GM18909 (cell line): ENCODE measurements at regions not wholly inside any gene's neighbourhood (a gene's known extent, or its start where the extent isn't known, plus 50 kb on each side); places are given as distances from the start of the nearest gene placed in this dataset.

Experiments used
- ATAC-seq: cut with Tn5 transposase; IDR thresholded peaks from one replicate; pipeline ENCODE4 v1.9.1; 2021; ENCODE audit warnings: mild to moderate bottlenecking; ENCODE audit not compliant: unreplicated experiment, poor library complexity

DNA sequence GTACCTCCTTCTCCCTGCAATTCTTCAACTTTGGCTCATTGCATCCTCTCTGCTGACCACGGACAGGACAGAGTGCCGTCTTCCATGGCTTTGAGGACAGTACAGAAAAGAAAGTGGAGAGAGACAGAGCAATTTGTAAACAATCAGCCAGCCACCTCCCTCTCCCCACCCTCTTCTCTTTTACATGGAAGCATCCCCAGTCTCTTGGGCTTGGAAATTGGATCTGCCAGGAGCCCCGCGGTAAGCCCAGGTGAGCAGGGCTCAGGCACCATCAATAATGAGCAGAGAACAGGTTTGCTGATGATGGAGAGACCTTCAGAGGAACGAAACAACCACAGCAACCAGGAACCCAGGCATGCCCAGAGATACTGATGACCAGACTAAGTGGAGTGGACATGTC, 194.9 kb upstream of the TNRC6C start:
- ATAC-seq, result no peak

- ATAC-seq, result no peak
Measured at GRCh38 chr17:77765292-77765691, 193.2 kb upstream of the TNRC6C start.

DNA sequence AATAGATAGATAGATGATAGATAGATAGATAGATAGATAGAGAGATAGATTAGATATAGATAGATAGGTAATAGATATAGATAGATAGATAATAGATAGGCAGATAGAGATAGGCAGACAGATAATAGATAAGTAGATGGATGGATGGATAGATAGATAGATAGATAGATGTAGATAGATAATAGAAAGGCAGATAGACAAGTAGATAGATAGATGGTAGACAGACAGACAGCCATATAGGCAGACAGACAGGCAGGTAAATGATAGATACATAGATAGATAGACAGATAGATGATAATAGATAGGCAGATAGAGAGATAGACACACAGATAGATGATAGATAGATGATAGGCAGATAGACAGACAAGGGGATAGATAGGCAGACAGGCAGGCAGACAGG, 191.4 kb upstream of the TNRC6C start:
- no peak for ATAC-seq

DNA sequence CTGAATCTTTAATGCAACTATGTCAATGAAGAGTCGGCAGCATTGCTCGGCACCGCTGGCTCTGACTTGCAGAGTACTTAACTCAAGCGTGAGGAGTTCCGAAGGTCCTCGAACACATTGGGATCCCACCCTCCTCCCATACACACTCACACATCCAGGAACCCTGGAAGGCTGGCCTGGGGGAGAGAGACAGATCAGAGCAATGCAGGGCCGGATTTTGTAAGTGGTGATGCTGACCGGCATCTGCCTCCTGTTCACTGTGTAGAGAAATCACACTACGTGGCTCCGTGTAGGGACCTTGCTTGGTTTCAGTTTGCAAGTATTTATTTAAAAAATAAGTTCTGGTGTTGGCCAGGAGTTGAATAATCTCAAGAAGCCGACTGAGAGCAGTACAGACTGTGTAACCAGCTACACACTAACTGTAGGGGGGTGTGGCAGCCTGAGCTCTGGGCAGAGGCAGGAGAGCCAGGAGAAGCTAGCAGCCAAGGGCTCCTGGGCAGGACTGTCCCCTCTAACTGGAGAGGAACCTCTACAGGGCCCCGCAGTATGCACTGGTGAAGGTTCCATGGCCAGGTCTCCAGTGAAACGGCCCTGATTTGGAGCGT, 190.2 kb upstream of the TNRC6C start:
- ATAC-seq, result no peak

DNA sequence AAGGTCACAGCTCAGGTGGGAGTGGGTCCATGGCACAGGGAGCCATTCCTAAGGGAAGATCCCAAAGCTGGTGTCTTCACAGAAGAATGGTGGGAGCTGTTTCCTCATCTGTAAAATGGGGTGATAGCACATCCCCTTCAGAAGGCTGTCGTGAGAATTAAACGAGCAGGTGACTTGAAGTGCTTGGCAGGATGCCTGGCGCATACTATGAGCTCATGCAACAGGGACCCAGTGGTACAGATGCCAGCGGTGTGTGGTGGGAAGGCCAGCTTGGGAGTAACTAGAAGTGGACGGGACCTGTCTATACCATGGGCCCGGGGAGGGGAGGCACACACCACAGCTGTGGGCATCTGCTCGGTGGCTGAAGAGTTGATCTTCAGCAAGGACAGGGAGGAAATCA, 189.3 kb upstream of the TNRC6C start:
- no peak for ATAC-seq

- no peak for ATAC-seq
Measured at GRCh38 chr17:77769762-77770161, 188.7 kb upstream of the TNRC6C start.

DNA sequence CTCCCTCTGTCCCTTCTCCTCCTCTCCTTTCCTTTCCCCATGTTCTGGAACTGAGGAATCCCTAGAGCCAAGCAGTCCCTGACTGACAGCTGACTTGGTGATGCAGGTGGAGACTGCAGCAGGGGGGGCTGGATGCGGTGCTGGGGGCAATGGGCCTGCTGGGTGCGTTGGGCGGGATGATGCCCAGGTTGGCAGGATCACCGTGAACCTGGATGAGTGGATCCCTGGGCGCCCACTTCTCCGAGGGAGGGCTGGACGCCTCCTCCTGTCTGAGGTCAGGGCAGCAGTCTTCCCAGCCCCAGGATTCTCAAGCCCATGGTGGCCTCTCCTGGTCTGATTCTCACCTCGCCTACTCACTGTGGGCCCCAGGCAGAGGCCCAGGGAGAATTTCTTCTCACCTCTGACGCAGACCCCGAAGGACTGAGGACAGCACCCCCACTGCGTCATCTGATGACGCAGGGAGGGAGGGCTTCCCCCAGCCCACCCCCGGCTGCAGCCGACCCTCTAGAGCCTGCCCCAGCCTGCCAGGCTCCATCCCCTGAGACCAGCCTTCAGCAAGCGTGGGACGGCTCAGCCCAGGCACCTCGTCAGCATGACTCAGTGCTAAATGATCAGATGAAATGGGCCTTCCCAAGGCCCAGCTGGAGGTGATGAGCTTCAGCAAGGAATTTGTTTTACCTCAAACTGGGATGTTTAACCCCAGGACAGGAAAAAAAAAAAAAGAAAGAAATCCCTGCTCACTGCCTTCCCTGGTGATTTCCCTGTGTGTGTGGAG, 188.0 kb upstream of the TNRC6C start:
- no peak for ATAC-seq

- no peak for ATAC-seq
Measured at GRCh38 chr17:77771145-77771544, 187.4 kb upstream of the TNRC6C start.

- no peak for ATAC-seq
Measured at GRCh38 chr17:77771587-77771986, 186.9 kb upstream of the TNRC6C start.

- no peak for ATAC-seq
Measured at GRCh38 chr17:77771998-77772397, 186.5 kb upstream of the TNRC6C start.

DNA sequence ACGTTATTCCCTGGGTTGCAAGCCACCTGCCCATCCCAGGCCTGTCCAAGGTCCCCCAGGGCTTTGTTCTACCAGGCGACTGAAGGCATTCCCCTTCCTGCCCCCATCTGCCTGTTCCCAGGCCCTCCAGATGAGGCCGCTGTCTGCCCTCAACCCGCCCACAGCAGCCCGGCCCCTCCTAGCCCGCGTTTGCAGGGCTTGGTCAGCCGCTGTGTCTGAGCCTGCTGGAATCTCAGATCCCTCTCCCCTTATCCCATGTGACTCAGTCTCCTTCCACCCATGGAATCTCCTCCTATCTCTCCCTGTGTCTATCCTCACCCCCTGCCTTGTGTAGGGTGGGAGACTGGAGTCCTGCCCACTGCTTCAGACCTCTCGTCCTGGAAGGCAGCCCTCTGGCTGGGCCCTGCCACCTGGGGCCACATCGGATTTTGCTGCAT, 186.0 kb upstream of the TNRC6C start:
- no peak for ATAC-seq

DNA sequence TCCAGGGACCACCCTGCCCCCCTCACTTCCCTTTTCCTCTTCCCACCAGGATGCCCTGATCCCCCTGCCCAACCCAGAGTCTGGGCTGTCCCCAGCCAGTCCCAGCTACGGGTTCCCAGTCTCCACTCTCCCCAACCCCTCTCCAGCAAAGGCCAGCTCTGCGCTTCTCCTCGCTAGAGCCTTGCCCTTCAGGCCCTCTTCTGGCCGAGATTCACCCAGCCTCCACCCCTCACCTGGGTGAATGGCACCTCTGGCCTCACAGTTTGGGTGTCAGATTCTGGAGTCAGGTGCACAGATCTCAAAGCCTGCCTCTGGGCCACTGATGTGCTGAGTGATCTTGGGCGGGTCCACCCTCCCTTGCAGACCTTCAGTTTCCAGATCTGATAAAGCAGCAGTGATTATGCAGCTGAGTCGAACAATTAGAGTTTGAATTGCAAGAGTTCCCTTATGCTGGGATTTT, 185.6 kb upstream of the TNRC6C start:
- ATAC-seq, result no peak

- ATAC-seq, result no peak
Measured at GRCh38 chr17:77774182-77774581, 184.3 kb upstream of the TNRC6C start.

GRCh38 chr17:77778636-77779489, 179.6 kb upstream of the TNRC6C start:
- ATAC-seq, result no peak

DNA sequence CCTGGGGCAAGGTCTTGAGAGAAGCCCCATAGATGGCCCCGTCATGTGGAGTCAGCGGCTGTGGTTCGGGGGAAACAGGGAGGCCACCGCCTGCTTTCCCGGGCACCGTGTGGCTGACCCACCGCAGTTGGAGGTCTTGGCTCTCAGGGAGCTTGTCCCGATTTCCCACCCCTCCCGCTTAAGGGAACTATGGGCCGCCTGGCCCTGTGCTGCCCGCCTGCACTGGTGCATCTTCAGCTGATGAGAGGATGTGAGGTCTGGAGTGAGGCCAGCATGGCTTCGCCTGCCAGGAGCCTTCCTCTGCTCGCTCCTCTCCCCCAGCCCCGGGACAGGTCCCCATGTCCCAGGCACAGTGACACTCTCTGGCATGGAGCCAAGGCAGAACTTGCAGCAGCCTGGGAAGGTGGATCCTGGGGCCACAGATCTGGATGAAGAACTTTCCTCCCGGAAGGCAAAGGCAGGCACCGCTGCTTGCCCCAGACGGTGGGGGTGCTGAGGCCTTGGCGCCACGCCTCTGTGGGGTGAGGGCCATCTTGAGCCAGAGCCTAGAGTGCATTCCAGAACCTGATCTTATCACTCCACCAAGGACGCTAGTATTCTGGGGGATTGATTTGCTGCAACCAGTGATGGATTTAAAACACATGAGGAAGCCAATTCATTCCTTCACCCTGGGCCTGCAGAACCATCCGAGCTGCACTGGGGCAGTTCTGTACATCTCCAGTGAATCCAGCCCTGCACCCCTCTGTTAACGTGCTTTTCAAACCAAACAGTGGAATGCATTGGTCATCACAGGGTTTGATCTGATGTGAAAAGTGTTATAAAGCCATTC, 178.6 kb upstream of the TNRC6C start:
- ATAC-seq, result no peak

GRCh38 chr17:77781536-77781935, 177.0 kb upstream of the TNRC6C start:
- ATAC-seq, result no peak

DNA sequence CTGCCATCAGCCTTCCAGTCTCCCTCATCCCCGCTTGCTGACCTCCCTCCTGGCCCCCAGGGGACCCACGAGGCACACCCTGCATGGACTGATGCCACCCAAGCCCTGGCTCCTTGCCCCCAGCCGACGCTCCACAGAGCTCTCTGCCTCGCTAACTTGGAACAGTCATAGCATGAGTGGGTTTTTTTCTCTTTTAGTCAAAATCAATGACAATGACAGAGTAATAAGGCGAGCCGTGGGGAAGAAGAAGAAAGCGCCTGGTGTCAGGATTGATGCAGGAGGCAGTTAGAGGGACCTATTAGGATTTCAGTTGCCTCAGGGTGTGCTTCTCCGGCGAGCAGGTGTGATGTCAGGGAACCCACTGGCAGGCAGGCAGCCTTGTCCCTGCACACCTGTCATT, 176.3 kb upstream of the TNRC6C start:
- no peak for ATAC-seq

- ATAC-seq, result no peak
Measured at GRCh38 chr17:77782611-77783010, 175.9 kb upstream of the TNRC6C start.

DNA sequence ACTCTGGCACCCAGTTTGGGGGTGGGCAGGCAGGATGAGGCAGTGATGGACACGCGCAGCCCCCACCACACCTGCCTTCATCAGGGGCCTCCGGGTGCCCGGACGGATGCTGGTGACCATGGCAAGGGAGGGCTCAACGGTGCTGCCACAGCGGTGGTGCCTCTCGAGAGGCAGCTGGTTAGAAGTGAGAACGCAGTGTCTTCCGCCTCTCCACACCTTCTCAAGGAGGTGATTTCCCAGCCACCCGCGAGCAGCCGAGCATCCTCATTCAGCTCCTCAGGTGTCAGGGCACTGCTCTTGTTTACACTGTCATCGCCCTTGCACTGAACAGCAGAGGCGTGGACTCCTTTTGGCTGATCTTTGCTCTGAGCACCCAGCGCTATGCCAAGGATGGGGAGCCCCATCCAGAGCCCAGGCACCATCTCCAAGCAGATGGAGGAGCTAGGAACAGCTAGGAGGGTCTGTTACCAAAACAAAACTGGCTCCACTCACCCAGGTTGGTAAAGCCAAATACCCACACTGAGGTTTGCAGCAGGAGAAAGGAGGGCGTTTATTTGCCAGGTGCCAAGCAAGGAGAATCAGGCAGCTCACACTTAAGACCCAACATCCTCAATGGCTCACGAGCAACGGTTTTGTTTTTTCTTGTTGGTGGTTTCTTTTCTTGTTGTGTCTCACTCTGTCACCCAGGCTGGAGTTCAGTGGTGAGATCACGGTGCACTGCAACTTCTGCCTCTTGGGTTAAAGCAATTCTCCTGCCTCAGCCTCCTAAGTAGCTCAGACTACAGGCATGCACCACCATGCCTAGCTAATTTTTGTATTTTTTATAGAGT, 174.3 kb upstream of the TNRC6C start:
- no peak for ATAC-seq
